Spleen (tissue), 11 donors: ENCODE measurements at regions not wholly inside any gene's neighbourhood (a gene's known extent, or its start where the extent isn't known, plus 50 kb on each side); places are given as distances from the start of the nearest gene placed in this dataset.
"Not testable (repeated sequence)": the region's sequence is repeated elsewhere in the genome, so short reads cannot be mapped to it uniquely, and the experiment has no call there.

Source experiments
- DNase-seq: peaks from one replicate; pipeline ENCODE4 v3.0.0-alpha.2; 2020
- H3K27ac ChIP-seq, 8 donors: fragments of 200-600 bp; sonication (generic) in 7 of 8; 1 replicate in 4 of 8; 2 replicates in 4 of 8; pipeline versions ENCODE4 v1.5.0 to v1.8.0; 2016 to 2021; ENCODE audit warnings: inconsistent platforms in 4 of 8, mild to moderate bottlenecking in 4 of 8, moderate library complexity in 1 of 8
- H3K27me3 ChIP-seq, 7 donors: fragments of 200-600 bp; sonication (generic) in 6 of 7; replicated peaks in 1 of 7; 1 replicate in 4 of 7; 2 replicates in 3 of 7; pipeline versions ENCODE4 v1.5.0 to v1.8.0; 2016 to 2021; ENCODE audit warnings: inconsistent platforms in 3 of 7, mild to moderate bottlenecking in 1 of 7
- H3K36me3 ChIP-seq, 6 donors: fragments of 200-600 bp; sonication (generic) in 5 of 6; 1 replicate in 4 of 6; 2 replicates in 2 of 6; pipeline versions ENCODE4 v1.5.0 to v1.8.0; 2016 to 2021; ENCODE audit warnings: inconsistent platforms in 2 of 6
- H3K4me1 ChIP-seq, 6 donors: fragments of 200-600 bp; sonication (generic) in 5 of 6; 1 replicate in 3 of 6; 2 replicates in 3 of 6; pipeline versions ENCODE4 v1.5.0 to v1.8.0; 2016 to 2021; ENCODE audit warnings: inconsistent platforms in 3 of 6
- H3K4me3 ChIP-seq, 8 donors: fragments of 200-600 bp; sonication (generic) in 7 of 8; 1 replicate in 4 of 8; 2 replicates in 4 of 8; pipeline versions ENCODE4 v1.5.0 to v1.8.0; 2016 to 2021; ENCODE audit warnings: inconsistent platforms in 4 of 8, mild to moderate bottlenecking in 4 of 8, moderate library complexity in 2 of 8
- H3K9me3 ChIP-seq, 8 donors: fragments of 200-600 bp; sonication (generic) in 7 of 8; 1 replicate in 4 of 8; 2 replicates in 4 of 8; pipeline versions ENCODE4 v1.5.0 to v1.8.0; 2016 to 2021; ENCODE audit warnings: inconsistent platforms in 4 of 8
- CTCF ChIP-seq, 11 experiments: fragments of 200-600 bp in 7 of 11; fragments of 450-650 bp in 4 of 11; sonication (generic) in 4 of 11; IDR thresholded peaks in 8 of 11; conservative IDR thresholded peaks in 3 of 11; 1 replicate in 7 of 11; 2 replicates in 4 of 11; pipeline versions ENCODE4 v1.4.0 to v1.8.0; 2016 to 2021; ENCODE audit warnings: antibody characterized with exemption in 11 of 11, inconsistent platforms in 4 of 11, mild to moderate bottlenecking in 1 of 11
- POLR2A ChIP-seq, 3 donors: fragments of 450-650 bp; IDR thresholded peaks; one replicate each; pipeline ENCODE4 v1.5.1; 2017; ENCODE audit warnings: antibody characterized with exemption in 3 of 3, mild to moderate bottlenecking in 1 of 3
- POLR2AphosphoS5 ChIP-seq, 3 donors: sonication (generic); formaldehyde crosslinking; IDR thresholded peaks; one replicate each; pipeline ENCODE4 v1.5.1; 2017; ENCODE audit warnings: antibody characterized with exemption in 3 of 3
- WGBS, 5 donors: extraction: QIAGEN DNeasy Blood & Tissue Kit in 3 of 5; methylation state at CpG; one replicate each; pipeline versions ENCODE4 v1.1.5 to v1.1.7; 2013 to 2018; 5-methylcytosine and 5-hydroxymethylcytosine counted together
- intact Hi-C: fragments of 100-400 bp; cut with DNase I; formaldehyde crosslinking; loops from one replicate; pipeline ENCODE4 v1.15.0; 2023; ENCODE audit warnings: low total_unique reads
- donor health status: healthy with polysubstance abuse.
- donor health status: DM: no; HTN: no; CAD: no; lungs with moderate emphysema.
- donor health status: DM: no; HTN: no; CAD: no.
- donor health status: Bipolar disorder and iron deficiency.
- donor health status: healthy.
- donor health status: DM: no; HTN: no; CAD: no.
- donor health status: DM: yes; HTN: yes; CAD: no.

- 80 to 93% (median 91%) methylated on average over 6 of the region's 6 CpGs for WGBS, 5 donors
- TF ChIP-seq POLR2A (IDR thresholded peaks at IDR 0.05) (no peak), POLR2AphosphoS5 (IDR thresholded peaks at IDR 0.05) (no peak), CTCF (IDR thresholded peaks at IDR 0.05 in 8 of 11, conservative IDR thresholded peaks at IDR 0.05 in 3 of 11) (no peak)
- no peak for DNase-seq
- Histone ChIP-seq H3K27me3 (peaks cover 0 to 3% (median 0%) of the 10 kb centered on the region in 7 donors), H3K9me3 (no peaks in the 10 kb centered on the region), H3K36me3 (no peaks in the 10 kb centered on the region), H3K4me1 (peaks cover 0 to 9% (median 5%) of the 10 kb centered on the region in 6 donors), H3K4me3 (no peak overlapping the region), H3K27ac (no peak overlapping the region)
- intact Hi-C loops, result no loop called here
Observed at GRCh38 chr19:14328406-14328805, 52.8 kb upstream of the ADGRE5 start.

- intact Hi-C loops, H3K27ac ChIP-seq, H3K36me3 ChIP-seq, H3K4me1 ChIP-seq, H3K9me3 ChIP-seq, H3K27me3 ChIP-seq, DNase-seq, H3K4me3 ChIP-seq: not testable (repeated sequence)
- 62 to 97% (median 87%) methylated on average over 8 of the region's 8 CpGs for WGBS, 5 donors
Observed at GRCh38 chr19:14327061-14327460, 54.2 kb upstream of the ADGRE5 start.

GRCh38 chr19:14325863-14326262 is 55.4 kb upstream of the ADGRE5 start:
- H3K4me1 ChIP-seq, result peaks cover 0 to 5% (median 0%) of the 10 kb centered on the region in 6 donors
- DNase-seq, result no peak
- intact Hi-C loops, result no loop called here
- H3K27ac ChIP-seq, result no peak overlapping the region
- H3K9me3 ChIP-seq, result no peaks in the 10 kb centered on the region
- 59 to 75% (median 69%) methylated on average over 1 of the region's 1 CpG; no CpG with 5 or more reads in 2 of the 5 donors for WGBS, 5 donors
- H3K4me3 ChIP-seq, result no peak overlapping the region
- H3K27me3 ChIP-seq, result no peaks in the 10 kb centered on the region
- H3K36me3 ChIP-seq, result no peaks in the 10 kb centered on the region
- TF ChIP-seq POLR2AphosphoS5 (IDR thresholded peaks at IDR 0.05) (no peak), CTCF (IDR thresholded peaks at IDR 0.05 in 8 of 11, conservative IDR thresholded peaks at IDR 0.05 in 3 of 11) (no peak), POLR2A (IDR thresholded peaks at IDR 0.05) (no peak)

GRCh38 chr19:14325134-14325533 is 56.1 kb upstream of the ADGRE5 start:
- peaks cover 0 to 5% (median 0%) of the 10 kb centered on the region in 6 donors for H3K4me1 ChIP-seq
- H3K27ac ChIP-seq, result no peak overlapping the region
- no peaks in the 10 kb centered on the region for H3K27me3 ChIP-seq
- no peak for TF ChIP-seq POLR2A (IDR thresholded peaks at IDR 0.05)
- no peak for DNase-seq
- H3K4me3 ChIP-seq, result no peak overlapping the region
- intact Hi-C loops, result no loop called here
- 92 to 98% (median 95%) methylated on average over 3 of the region's 3 CpGs for WGBS, 5 donors
- H3K36me3 ChIP-seq, result no peaks in the 10 kb centered on the region
- H3K9me3 ChIP-seq, result peaks cover 0 to 7% (median 0%) of the 10 kb centered on the region in 8 donors

GRCh38 chr19:14322889-14323463 is 58.3 kb upstream of the ADGRE5 start:
- no peak overlapping the region for H3K27ac ChIP-seq
- DNase-seq, result no peak
- H3K4me3 ChIP-seq, result no peak overlapping the region
- peaks cover 0 to 12% (median 0%) of the 10 kb centered on the region in 8 donors for H3K9me3 ChIP-seq
- peaks cover 0 to 4% (median 0%) of the 10 kb centered on the region in 7 donors for H3K27me3 ChIP-seq
- TF ChIP-seq POLR2A (IDR thresholded peaks at IDR 0.05) (no peak), CTCF (IDR thresholded peaks at IDR 0.05 in 8 of 11, conservative IDR thresholded peaks at IDR 0.05 in 3 of 11) (no peak), POLR2AphosphoS5 (IDR thresholded peaks at IDR 0.05) (no peak)
- intact Hi-C loops, result no loop called here
- H3K4me1 ChIP-seq, result peaks cover 0 to 5% (median 0%) of the 10 kb centered on the region in 6 donors
- no peaks in the 10 kb centered on the region for H3K36me3 ChIP-seq
- 80 to 94% (median 87%) methylated on average over 7 of the region's 7 CpGs for WGBS, 5 donors
